ENCODE measurements at regions not wholly inside any gene's neighbourhood (a gene's known extent, or its start where the extent isn't known, plus 50 kb on each side); places are given as distances from the start of the nearest gene placed in this dataset.

GRCh38 chr5:105803431-105803830, 1867.3 kb downstream of the EFNA5 start:
- Histone ChIP-seq H3K4me3 (ENCODE audit: low read depth in 2 of 2, low read length in 1 of 2) (no peak overlapping the region), H3K9me3 (no peaks in the 10 kb centered on the region), H3K36me3 (replicated peaks in 1 of 2; ENCODE audit: control insufficient read depth in 1 of 2, insufficient read depth in 2 of 2, low read length in 1 of 2) (no peaks in the 10 kb centered on the region), H2AFZ (ENCODE audit: low read depth) (no peak overlapping the region), H4K20me1 (ENCODE audit: insufficient read depth) (no peaks in the 10 kb centered on the region), H3K9me2 (no peaks in the 10 kb centered on the region), H3K27me3 (ENCODE audit: insufficient read depth) (no peaks in the 10 kb centered on the region), H3K9ac (no peak overlapping the region), H3K79me2 (ENCODE audit: insufficient read depth) (no peaks in the 10 kb centered on the region), H3K27ac (ENCODE audit: low read depth in 2 of 2, low read length in 1 of 2) (no peak overlapping the region), H3K4me1 (ENCODE audit: control insufficient read depth in 1 of 2, insufficient read depth in 2 of 2, low read depth in 1 of 2, low read length in 1 of 2) (peaks cover 0 to 5% of the 10 kb centered on the region in 2 experiments; a peak in 1 of 4 replicates), H3K4me2 (no peak overlapping the region), H3F3A (replicated peaks; ENCODE audit: insufficient read depth) (peaks cover 9% of the 10 kb centered on the region)
- CTCF ChIA-PET, result no interaction called here
- TF ChIP-seq JUND (IDR thresholded peaks at IDR 0.05) (no peak), FOXM1 (IDR thresholded peaks at IDR 0.05; ENCODE audit: low read depth) (no peak), RAD21 (IDR thresholded peaks at IDR 0.05; ENCODE audit: low read length) (no peak), ELF1 (IDR thresholded peaks at IDR 0.05) (no peak), NFIC (IDR thresholded peaks at IDR 0.05; ENCODE audit: borderline replicate concordance) (no peak), REST (IDR thresholded peaks at IDR 0.05; ENCODE audit: low read depth, low read length) (no peak), TCF12 (IDR thresholded peaks at IDR 0.05) (no peak), TAF1 (IDR thresholded peaks at IDR 0.05; ENCODE audit: borderline replicate concordance, low read depth, low read length) (no peak), SIN3A (IDR thresholded peaks at IDR 0.05; ENCODE audit: borderline replicate concordance, low read depth, low read length) (no peak), USF1 (IDR thresholded peaks at IDR 0.05; ENCODE audit: borderline replicate concordance, low read depth) (no peak), YY1 (IDR thresholded peaks at IDR 0.05; ENCODE audit: low read depth) (no peak)
- DNase-seq, result no peak
- WGBS (ENCODE audit: low lambda C conversion rate), result 70% methylated on average over 1 of the region's 1 CpG
- POLR2A ChIA-PET, result no interaction called here

GRCh38 chr5:105794578-105794977, 1876.2 kb downstream of the EFNA5 start:
- Histone ChIP-seq H3K79me2 (ENCODE audit: insufficient read depth) (no peaks in the 10 kb centered on the region), H4K20me1 (ENCODE audit: insufficient read depth) (no peaks in the 10 kb centered on the region), H3K9me2 (no peaks in the 10 kb centered on the region), H3K4me2 (no peak overlapping the region), H3K27me3 (ENCODE audit: insufficient read depth) (no peaks in the 10 kb centered on the region), H3K4me1 (ENCODE audit: control insufficient read depth in 1 of 2, insufficient read depth in 2 of 2, low read depth in 1 of 2, low read length in 1 of 2) (no peaks in the 10 kb centered on the region), H3F3A (replicated peaks; ENCODE audit: insufficient read depth) (no peaks in the 10 kb centered on the region), H3K36me3 (replicated peaks in 1 of 2; ENCODE audit: control insufficient read depth in 1 of 2, insufficient read depth in 2 of 2, low read length in 1 of 2) (no peaks in the 10 kb centered on the region), H3K27ac (ENCODE audit: low read depth in 2 of 2, low read length in 1 of 2) (no peak overlapping the region), H3K9ac (no peak overlapping the region), H3K9me3 (no peaks in the 10 kb centered on the region), H2AFZ (ENCODE audit: low read depth) (no peak overlapping the region), H3K4me3 (ENCODE audit: low read depth in 2 of 2, low read length in 1 of 2) (no peak overlapping the region)
- no peak for TF ChIP-seq CTCF (IDR thresholded peaks at IDR 0.05)
- no peak for TF ChIP-seq NRF1 (IDR thresholded peaks at IDR 0.05; ENCODE audit: low read depth, low read length)
- TF ChIP-seq NFIC (IDR thresholded peaks at IDR 0.05; ENCODE audit: borderline replicate concordance), result no peak
- TF ChIP-seq TCF12 (IDR thresholded peaks at IDR 0.05), result no peak
- no peak for TF ChIP-seq SMC3 (IDR thresholded peaks at IDR 0.05; ENCODE audit: low read depth, low read length)
- no peak for TF ChIP-seq FOXJ3 (CRISPR knock-in tag; IDR thresholded peaks at IDR 0.05)
- no peak for TF ChIP-seq USF1 (IDR thresholded peaks at IDR 0.05; ENCODE audit: borderline replicate concordance, low read depth)
- no peak for TF ChIP-seq POLR2AphosphoS5 (IDR thresholded peaks at IDR 0.05; ENCODE audit: low read depth, low read length)
- no peak for TF ChIP-seq RAD21 (IDR thresholded peaks at IDR 0.05; ENCODE audit: low read length)
- no peak for TF ChIP-seq RXRA (IDR thresholded peaks at IDR 0.05; ENCODE audit: borderline replicate concordance, low read depth)
- TF ChIP-seq ELF1 (IDR thresholded peaks at IDR 0.05), result no peak
- TF ChIP-seq MAX (IDR thresholded peaks at IDR 0.05; ENCODE audit: low read depth), result no peak
- TF ChIP-seq TAF1 (IDR thresholded peaks at IDR 0.05; ENCODE audit: borderline replicate concordance, low read depth, low read length), result no peak
- ChIA-PET CTCF (interaction anchor here (1.5 kb wide), 1 partner anchor 35 kb away, joined by 3 read pairs; no protein-coding TSS in a partner anchor), POLR2A (no interaction called here)
- DNase-seq, result no peak
- WGBS (ENCODE audit: low lambda C conversion rate), result 86% methylated on average over 3 of the region's 3 CpGs
